Femur (tissue), 1 donor: ENCODE measurements at regions not wholly inside any gene's neighbourhood (a gene's known extent, or its start where the extent isn't known, plus 50 kb on each side); places are given as distances from the start of the nearest gene placed in this dataset.
"Not testable (repeated sequence)": the region's sequence is repeated elsewhere in the genome, so short reads cannot be mapped to it uniquely, and the experiment has no call there.

ENCODE experiments used
- DNase-seq: peaks from one replicate; pipeline ENCODE4 v3.0.0-alpha.2; 2017

DNA sequence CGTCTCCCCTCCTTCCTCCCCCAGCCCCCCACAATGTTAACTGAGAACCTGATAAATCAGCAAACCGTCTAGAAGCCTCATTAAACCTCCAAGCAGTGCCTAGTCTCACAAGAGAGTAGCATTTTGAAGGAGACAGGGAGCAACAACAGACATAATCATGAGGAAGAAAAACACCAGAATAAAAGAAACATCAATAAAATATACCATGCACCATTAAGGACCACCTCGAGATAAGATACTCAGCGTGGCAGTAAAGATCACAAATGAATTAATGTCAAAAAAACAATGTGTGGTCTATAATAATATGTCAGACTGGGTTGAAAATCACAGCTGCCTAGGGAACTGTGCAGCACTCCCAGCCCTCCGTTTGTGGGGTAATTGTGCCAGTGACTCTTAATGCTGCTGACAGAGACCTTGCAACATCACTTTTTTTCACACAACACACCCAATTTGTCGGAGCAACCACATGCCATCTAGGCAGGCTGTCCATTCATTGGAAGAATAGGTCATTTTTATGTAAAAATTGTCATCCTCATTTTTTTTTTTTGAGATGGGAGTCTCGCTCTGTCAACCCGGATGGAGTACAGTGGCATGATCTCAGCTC lies 450.8 kb upstream of the WWC1 start:
- no peak for DNase-seq

DNA sequence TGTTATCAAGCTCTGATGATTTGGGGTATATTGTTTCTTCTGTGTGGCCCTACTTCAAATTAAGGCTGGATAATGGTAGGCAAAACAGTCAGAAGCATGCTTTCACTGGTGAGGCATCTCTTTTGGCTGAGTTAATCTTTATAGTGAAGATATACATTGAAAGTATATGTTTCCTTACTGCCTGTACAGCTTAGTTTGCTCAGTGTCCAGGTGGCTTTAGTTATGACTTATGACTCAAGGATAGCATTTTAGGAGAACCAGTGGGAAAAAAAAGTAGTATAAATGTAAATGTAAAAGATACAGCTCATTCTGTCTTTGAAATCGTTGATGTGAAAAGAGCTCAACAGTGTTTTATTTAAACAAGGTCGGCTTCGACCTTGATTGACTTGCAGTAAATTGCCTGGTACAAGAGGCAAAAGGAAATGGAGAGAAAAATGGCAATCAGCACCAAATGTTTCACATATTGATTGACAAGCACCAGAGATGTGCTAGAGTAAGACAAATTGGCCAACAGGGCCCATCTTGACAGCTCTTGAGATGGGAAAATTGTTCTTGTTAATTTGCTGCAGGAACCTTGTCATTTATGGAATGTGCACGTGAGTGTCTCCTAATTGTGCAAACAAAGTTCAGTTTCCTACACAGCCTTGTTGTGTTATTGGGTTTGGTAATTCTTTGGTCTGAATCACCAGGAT lies 447.4 kb upstream of the WWC1 start:
- DNase-seq, result no peak

DNA sequence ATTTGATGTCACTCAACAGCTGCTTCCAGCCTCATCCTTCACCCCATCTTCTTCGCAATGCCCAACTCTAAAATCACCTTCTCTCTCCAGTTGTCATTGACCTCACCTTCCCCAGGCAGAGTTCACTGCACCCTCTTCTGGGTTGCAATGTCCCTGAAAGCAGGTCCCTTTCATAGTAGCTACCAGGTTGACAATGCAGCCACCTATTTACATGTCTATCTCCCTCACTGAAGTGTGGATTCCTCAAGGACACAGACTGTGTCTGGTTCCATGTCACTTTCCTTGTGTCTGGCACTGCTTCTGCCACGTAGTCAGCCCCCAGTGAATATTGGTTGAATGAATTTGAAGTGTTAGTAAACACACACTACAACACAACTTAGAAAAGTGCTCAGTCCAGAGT lies 445.5 kb upstream of the WWC1 start:
- DNase-seq, result no peak

DNA sequence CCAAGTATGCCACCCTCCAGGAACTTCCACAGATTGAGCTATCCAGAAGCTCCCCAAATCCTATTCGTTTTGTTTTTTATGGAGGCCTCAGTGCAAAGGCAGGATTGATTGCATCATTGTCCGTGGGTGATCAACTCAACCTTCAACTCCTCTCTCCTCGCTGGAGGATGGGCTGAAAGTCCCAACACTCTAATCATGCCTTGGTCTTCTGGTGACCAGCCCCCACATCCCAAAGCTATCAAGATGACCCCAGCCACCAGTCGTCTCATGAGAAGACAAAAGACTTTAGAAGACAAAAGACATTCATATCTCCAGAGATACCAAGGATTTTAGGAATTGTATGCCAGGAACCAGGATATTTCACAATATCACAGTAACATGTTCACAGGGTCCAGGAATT lies 441.6 kb upstream of the WWC1 start:
- no peak for DNase-seq

DNA sequence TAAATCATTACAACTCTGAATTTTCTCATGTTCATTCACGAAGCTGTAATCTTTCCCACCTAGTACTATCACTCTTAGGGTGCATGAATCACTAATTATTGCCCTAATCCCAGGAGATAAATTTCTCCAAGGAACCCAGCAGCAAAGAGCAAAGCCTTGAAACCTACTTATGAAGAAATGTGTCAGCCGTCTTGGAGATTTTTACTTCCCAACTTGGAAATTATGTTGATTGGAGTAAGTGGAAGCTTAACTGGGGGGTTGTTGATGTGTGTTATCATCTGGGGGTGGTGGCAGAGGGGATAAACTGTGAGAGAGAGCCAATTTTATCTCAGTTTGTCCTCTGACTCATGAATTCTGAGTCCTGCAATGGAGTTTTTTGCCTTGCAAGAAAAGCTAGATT lies 440.5 kb upstream of the WWC1 start:
- DNase-seq, result no peak

DNA sequence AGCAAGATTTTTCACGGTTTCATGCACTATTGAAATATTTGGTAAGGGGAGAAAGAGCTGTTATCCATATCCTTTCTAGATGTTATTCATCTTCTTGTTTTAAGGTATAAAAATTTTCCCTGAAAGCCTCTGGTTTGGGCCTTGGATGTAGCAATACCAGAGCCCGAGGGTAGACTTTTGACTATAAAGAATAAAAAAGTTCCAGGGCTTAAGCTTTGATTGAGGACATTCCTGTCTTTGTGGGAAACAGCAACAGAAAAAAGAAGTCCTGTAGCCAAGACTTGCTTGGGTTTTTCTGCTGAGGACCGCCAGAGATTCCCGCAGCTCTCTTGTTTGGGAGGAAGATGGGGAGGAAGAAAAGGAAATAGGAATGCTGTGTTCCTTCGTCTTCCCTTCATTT lies 440.0 kb upstream of the WWC1 start:
- no peak for DNase-seq

DNA sequence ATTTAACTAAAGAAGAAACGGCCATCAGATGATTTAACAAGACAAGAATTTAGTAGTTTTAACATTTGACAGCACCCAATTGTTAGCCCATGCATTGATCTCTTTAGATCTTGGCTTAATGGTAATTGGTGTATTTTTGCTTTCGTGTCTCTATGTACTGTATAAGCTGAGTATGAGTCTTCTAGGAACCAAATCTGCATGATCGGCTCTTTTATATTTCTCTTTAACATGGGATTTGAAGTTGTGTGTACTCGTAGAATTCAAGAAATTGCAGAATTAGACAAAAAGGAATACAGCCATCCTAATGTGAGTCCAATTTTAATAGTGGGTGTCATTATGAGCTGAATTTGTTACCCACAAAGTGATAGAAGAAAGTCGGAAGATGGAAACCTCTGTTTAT lies 438.9 kb upstream of the WWC1 start:
- no peak for DNase-seq

DNA sequence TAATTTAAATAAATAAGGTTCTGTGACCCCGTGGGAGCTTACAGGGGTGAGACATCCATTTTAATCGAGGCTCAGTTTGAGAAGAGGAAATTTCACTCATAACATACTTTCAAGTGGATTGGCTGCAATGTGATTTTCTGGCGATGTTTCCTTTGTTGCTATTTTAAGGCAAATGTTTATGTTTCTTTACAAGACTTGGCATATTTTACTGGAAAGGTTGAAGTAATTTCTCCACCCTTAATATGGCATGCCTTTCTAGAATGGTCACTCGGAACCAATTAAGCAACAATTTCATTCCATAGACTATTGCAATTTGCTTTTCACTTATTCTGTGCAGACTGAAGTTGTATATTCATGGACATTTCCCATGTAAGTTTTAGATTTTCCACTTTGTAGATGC lies 438.0 kb upstream of the WWC1 start:
- DNase-seq, result no peak

DNA sequence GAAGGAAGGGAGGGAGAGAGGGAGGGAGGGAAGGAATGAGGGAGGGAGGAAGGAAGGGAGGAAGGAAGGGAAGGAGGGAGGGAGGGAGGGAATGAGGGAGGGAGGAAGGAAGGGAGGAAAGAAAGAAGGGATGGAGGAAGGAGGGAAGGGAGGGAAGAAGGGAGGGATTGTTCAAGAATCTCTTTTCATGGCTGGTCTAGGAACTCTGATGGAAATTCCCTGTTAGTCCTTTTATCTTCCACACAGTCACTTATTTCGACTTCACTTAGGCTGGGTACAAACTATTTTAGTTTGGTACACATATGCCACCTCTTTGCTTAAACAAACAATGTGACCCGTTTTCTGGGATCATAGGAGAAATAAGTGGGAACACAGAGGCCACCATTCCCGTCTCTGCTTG lies 435.6 kb upstream of the WWC1 start:
- no peak for DNase-seq

DNA sequence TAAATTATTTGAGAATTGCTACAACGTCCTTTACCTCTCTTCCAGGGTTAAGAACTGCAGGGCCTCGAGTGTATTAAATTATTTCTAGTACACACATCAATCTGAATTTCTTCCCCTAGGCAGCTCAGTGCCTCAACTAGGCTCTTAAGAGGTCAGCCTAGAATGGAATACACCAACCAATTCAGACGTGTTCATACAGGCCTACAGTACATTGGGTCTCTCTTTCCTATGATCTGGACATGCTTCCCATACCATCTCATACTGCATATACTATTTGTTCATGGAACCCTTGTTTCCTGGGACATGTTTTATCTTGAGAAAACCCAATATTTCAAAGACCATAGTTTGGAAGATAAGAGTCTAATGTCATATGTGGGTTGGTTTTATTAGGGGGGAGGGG lies 434.1 kb upstream of the WWC1 start:
- DNase-seq, result no peak

DNA sequence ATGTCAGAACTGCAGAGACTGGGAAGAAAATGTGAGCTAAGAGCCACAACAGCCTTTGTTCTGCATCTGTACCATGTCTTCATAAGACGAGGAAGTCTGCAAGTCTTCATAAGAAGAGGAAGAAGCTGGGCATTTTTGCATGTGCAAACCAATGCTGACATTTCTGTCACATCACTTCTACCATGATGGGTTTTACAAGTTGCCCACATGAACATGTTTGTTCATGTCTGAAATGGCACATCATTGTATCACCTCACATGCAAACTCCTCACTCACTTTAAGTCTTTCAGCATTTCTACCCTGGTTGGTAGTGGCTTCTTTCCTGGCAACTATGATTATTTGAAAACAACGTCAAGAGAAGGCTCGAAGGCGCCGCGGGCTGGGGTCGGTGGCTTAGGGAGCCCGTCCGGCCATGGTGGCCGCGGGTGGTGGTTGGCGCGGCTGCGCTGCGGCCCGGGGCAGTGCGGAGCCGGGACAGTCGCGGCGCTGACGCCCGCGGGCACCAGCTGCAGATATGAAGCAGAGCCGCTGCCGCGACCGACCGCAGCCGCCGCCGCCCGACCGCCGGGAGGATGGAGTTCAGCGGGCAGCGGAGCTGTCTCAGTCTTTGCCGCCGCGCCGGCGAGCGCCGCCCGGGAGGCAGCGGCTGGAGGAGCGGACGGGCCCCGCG lies 433.1 kb upstream of the WWC1 start:
- not testable (repeated sequence) for DNase-seq

DNA sequence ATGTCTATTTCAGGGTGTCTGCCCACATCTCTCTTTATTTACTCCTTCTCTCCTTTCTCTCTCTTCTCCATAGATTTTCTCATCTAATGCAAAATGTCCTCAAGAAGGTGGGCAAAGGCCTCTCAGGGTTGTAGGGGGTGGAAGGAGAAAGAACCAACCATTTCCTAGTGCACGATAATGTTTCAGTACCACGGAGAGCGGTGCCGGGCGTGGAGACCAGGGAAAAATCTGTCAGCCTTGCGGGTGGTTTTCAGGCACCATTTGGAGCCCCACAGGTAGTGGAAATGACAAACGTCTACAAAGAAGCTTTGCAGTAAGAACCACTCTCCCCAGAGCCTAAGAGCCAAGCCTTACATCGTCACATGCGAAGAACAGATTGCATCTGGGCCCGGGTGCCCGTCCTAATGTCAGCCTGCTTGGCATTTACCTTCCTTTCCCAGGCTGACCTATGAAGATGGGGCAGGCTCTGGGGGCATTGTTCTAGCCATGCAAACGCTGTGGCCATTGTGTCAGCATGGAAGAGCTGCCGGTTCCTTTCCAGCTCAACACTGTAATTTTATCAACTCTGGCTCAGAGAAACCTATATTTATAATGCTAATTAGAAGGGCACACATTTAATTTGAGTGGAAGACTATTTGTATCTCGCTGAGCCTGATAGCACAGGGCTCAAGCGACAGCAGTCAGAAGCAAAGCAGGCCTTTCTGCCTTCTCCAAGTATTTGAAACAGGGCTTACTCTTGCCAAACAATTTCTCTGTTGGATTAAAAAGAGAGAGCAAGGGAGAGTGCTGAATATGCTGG lies 430.1 kb upstream of the WWC1 start:
- peak; percentile 27 for DNase-seq

DNA sequence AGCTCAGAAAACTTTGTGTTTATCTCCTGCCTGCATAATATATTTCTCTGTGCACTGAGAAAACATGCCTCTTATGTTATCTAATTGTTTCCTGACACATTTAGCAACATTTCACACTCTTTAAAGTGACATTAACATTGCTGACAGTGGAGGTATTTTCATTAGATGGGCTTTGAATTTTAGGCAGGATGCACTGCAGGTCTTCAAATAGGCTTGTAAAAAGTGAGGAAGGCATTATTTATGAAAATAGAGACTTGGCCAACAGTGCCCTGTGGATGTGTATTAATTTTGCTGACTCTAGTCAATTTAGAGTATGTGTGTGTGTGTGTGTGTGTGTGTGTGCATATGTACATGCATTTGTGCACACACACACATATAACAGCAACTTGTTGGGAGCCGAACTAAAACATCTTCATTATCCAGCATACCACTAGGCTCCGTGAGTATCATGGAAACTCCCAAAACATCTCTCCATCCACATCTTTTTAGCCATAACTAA lies 429.5 kb upstream of the WWC1 start:
- DNase-seq, result no peak

DNA sequence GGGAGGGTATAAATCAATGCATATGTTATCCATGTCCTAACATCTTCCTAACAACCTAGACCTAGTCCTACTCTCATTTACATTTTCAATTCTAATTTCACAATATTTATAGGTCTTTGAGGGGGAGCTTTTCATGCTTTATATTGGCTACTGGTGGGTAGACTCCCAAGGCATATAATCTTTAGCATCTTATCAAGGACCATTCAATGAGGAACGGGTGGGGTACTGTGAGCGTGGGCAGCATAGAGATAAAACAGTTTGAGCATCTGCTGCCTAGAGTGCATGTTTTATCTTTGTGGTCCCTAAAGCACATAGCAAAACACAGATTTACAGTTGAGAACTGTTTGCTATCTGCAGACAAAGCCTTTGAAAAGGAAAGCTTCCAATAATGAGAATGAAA lies 427.6 kb upstream of the WWC1 start:
- no peak for DNase-seq

DNA sequence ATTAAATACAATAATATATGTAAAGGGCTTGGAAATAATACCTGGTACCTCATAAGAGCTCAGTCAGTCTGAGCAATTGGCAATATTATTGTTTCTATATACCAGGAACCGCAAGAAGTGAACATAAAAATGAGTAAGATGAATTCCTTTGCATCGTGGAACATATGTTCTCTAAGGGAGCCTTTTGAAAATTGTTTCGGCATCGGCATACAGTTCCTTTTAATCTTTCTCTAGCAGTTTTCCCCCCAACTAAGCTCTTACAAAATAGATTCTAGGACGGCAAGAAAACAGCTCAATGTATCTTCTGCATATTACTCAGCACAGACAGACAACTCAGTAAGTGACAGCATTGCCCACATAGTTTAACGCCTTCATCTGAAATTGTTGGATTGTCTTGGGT lies 426.6 kb upstream of the WWC1 start:
- DNase-seq, result no peak

DNA sequence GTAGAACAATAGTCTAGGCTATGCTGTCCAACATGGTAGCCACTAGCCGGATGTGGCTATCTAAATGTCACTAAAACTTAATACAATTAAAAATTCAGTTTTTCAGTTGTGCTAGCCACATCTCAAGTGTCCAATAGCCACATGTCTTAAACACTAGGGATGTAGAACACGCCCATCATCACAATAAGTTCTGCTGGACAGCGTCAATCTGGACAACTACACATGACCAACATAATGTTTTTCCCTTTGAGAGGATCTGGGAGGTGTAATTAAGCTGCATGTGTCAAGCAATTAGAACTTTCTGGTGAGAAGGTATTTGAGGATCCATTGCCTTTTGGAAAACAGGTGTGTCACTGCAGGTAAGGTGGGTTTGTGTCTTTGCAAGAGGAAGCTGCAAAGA lies 424.6 kb upstream of the WWC1 start:
- no peak for DNase-seq

DNA sequence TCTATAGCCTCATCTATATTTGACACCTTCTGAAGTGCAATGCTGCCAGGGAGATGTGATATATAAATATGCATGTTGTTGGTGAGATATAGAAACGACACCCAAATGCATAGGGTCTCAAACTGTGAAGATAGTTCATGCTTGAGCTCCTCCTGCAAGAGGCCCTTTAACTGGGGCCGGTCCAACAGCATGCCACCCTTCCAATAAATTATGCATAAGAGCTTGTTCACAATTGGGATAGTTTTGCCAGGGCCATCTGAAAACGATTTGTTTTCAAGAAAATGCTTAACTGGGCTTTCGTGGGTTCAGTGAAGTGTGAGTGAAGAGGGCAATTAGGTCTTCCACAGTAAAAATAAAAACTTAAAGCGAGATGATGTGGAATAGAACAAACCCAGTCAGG lies 424.2 kb upstream of the WWC1 start:
- DNase-seq, result no peak

DNA sequence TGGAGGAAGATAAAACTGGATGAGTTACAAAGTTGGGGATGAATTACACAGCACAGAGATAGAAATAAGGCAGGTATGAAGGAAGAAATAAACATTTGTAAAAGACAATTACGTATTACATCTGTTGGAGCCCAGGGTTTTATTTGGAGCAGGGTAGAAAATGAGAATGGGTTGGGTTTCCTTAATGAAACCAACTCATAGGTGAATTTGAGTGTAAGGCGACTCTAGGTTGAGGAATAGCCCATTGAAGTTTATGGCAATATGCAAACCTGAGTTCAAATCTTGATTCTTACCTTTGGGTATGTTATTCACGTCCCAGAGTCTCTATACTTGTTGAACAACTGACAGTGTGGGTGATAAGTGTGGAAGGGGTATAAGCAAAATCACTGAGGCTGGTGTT lies 422.3 kb upstream of the WWC1 start:
- no peak for DNase-seq

DNA sequence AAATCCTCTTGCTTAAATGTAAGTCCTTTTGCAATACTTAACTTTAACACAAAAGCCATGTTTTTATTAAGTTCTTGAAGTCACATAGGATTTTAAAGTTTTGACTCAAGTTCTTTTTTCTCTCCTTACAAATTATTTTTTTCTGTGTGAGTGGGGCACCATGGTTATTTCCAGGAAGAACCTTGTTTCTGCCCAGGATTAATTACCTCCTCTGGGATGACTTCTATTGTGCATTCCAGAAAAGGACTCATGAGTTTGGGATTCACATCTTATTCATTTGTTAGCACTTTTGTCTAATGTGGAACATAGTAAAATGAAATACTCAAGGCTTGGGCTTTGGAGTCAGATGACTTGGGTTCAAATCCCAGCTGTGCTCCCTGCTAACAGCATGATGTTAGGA lies 421.4 kb upstream of the WWC1 start:
- DNase-seq, result no peak

DNA sequence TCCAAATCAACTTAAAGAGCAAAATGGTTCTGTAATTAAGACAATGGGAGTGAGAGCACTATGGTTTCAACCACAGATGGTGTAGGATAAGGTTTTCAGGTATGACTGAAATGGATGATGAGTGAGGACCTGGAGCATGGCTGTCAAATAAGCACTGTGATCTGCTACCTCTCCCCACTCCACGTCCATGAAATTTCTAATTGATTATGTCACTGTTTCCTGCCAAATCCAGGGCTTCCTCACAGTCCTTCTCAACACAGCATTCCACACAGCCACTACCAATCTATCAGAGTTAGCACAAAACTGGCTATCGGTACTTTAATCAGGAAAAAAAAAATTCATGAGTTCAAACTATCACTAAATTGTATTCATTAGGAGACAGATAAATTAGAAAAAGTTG lies 420.4 kb upstream of the WWC1 start:
- DNase-seq, result no peak

DNA sequence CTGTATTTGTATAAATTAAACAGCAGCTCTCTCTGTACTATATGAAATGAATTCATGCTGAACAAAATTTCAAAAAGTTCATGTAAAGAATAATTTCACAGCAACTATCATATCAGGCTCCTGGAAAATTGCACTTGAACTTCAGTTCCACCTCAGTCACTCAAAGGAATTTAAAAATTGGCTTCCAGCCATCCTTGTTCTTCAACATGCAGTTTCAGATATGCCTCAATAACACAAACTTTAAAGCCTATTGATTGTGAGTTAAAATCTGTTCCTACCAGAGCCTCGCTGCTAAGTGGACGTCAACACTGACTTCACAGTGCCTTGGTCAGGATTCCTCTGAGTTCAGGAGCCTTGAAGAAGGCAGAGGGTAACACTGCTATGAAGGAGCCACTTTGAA lies 418.7 kb upstream of the WWC1 start:
- DNase-seq, result no peak

DNA sequence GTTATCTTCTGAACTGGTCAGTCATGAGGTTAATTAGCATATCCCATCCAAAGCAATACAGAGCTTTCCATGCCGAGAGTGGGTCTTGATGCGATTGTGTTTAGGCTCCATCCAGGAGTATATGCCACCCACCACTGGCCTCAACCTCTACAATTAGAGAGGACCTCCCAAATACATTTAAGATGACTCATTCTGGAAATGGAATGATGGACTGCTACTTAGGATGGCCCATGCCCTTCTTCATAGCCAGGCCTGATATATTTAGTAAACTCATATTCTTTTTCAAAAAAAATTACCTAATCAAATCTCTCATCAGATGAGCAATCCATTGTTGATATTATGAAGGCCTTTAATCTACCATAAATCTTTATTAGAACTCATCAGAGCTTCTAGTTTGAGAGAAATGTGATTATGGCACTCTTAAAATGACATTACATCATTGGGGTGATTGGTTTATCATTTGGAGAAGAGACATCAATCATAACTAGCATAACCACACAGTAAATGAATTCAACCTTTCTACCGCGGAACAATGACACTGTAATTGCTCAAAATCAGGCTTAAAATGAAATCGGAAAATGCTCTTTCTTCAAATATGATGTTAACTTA lies 414.2 kb upstream of the WWC1 start:
- no peak for DNase-seq

DNA sequence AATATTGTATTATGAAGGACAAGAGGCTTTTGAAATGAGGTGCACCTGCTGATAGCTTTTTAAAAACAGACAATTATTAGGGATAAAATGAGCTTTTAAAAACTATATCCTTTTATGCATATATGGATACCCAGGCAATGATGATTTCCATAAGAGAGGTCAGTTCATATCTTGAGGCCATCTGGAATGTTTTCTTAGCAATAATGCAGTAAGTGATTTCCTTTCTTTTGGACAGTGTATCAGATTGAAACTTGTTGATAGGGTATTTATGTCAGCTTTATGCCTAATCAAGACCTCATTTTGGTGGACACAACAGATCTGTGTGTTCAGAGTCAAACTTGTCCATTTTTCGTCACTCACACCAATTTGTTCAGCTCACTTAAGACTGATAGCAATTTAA lies 413.5 kb upstream of the WWC1 start:
- DNase-seq, result no peak
